HCT116 (cell line): ENCODE measurements at regions not wholly inside any gene's neighbourhood (a gene's known extent, or its start where the extent isn't known, plus 50 kb on each side); places are given as distances from the start of the nearest gene placed in this dataset.

ENCODE experiments used
- EZH2 ChIP-seq: fragments of 200-600 bp; sonication (generic); IDR thresholded peaks from 2 replicates; pipeline ENCODE4 v1.6.1; 2017; ENCODE audit warnings: antibody characterized with exemption, mixed run types
- TF ChIP-seq, protein P1 (sequence below), 3 experiments: fragments of 200-600 bp in 1 of 3; sonication (generic) in 1 of 3; IDR thresholded peaks in 2 of 3; conservative IDR thresholded peaks in 1 of 3; 2 replicates each; pipeline ENCODE4 v1.5.1; 2012 to 2017; ENCODE audit warnings: low read depth in 2 of 3, low read length in 2 of 3, antibody characterized with exemption in 1 of 3, borderline replicate concordance in 1 of 3, control low read depth in 1 of 3, mild to moderate bottlenecking in 1 of 3, mixed read lengths in 1 of 3, mixed run types in 1 of 3, moderate library complexity in 1 of 3; ENCODE audit not compliant: insufficient read depth in 1 of 3

DNA sequence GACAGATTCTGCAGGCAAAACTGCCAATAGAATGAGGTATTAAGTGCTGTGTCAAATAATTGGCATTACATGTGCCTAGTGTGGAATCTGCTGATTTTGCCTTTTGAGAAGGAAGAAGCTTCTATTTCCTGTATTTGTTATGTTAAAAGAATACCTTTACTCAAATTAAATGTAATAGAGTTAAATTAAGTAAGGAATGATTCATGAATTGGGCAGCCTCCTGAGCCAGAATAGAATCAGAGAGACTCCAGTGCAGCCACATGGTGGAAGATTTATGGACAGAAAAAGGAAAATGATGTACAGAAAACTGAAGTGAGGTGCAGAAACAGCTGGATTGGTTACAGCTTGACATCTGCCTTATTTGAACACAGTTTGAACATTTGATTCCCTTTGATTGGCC lies 464.4 kb upstream of the SEMA6A start:
- TF ChIP-seq, protein P1, sequence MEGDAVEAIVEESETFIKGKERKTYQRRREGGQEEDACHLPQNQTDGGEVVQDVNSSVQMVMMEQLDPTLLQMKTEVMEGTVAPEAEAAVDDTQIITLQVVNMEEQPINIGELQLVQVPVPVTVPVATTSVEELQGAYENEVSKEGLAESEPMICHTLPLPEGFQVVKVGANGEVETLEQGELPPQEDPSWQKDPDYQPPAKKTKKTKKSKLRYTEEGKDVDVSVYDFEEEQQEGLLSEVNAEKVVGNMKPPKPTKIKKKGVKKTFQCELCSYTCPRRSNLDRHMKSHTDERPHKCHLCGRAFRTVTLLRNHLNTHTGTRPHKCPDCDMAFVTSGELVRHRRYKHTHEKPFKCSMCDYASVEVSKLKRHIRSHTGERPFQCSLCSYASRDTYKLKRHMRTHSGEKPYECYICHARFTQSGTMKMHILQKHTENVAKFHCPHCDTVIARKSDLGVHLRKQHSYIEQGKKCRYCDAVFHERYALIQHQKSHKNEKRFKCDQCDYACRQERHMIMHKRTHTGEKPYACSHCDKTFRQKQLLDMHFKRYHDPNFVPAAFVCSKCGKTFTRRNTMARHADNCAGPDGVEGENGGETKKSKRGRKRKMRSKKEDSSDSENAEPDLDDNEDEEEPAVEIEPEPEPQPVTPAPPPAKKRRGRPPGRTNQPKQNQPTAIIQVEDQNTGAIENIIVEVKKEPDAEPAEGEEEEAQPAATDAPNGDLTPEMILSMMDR (IDR thresholded peaks at IDR 0.05 in 2 of 3, conservative IDR thresholded peaks at IDR 0.05 in 1 of 3; ENCODE audit: borderline replicate concordance in 1 of 3, insufficient read depth in 1 of 3, low read depth in 2 of 3, low read length in 2 of 3): no peak
- no peak for TF ChIP-seq EZH2
